ENCODE measurements at regions not wholly inside any gene's neighbourhood (a gene's known extent, or its start where the extent isn't known, plus 50 kb on each side); places are given as distances from the start of the nearest gene placed in this dataset.

- ATAC-seq (ENCODE audit: low FRiP score) (no peak), DNase-seq (ENCODE audit: low spot score) (no peak)
- TF ChIP-seq CTCF (IDR thresholded peaks at IDR 0.05) = no peak
Measured at GRCh38 chr13:18993884-18994660, 187.6 kb downstream of the TUBA3C start.

GRCh38 chr13:18992791-18993190, 188.8 kb downstream of the TUBA3C start:
- ATAC-seq (ENCODE audit: low FRiP score) (no peak), DNase-seq (ENCODE audit: low spot score) (no peak)
- TF ChIP-seq CTCF (IDR thresholded peaks at IDR 0.05) = no peak

- no peak for TF ChIP-seq CTCF (IDR thresholded peaks at IDR 0.05)
- ATAC-seq (ENCODE audit: low FRiP score) (peak; percentile 96), DNase-seq (ENCODE audit: low spot score) (no peak)
Measured at GRCh38 chr13:18991060-18991459, 190.6 kb downstream of the TUBA3C start.

GRCh38 chr13:18978447-18978846, 203.2 kb downstream of the TUBA3C start:
- peak; percentile 87 for ATAC-seq (ENCODE audit: low FRiP score)

GRCh38 chr13:18977857-18978256, 203.8 kb downstream of the TUBA3C start:
- DNase-seq (ENCODE audit: low spot score) = no peak
- no peak for ATAC-seq (ENCODE audit: low FRiP score)
- no peak for TF ChIP-seq CTCF (IDR thresholded peaks at IDR 0.05)

More at GRCh38 chr13:18978447-18978846, 203.2 kb downstream of the TUBA3C start:
- no peak for DNase-seq (ENCODE audit: low spot score)
- no peak for TF ChIP-seq CTCF (IDR thresholded peaks at IDR 0.05)

- DNase-seq (ENCODE audit: low spot score) (no peak), ATAC-seq (ENCODE audit: low FRiP score) (no peak)
- no peak for TF ChIP-seq CTCF (IDR thresholded peaks at IDR 0.05)
Measured at GRCh38 chr13:18971576-18972219, 209.9 kb downstream of the TUBA3C start.
